Prostate gland (tissue), 2 donors: ENCODE measurements at regions not wholly inside any gene's neighbourhood (a gene's known extent, or its start where the extent isn't known, plus 50 kb on each side); places are given as distances from the start of the nearest gene placed in this dataset.

Experiments used
- DNase-seq: peaks from one replicate; pipeline ENCODE4 v3.0.0-alpha.2; 2019; ENCODE audit warnings: low spot score
- H3K27ac ChIP-seq, 2 donors: fragments of 200-600 bp; sonication (generic); 2 replicates each; pipeline ENCODE4 v1.5.1; 2017 to 2019
- H3K27me3 ChIP-seq: fragments of 200-600 bp; sonication (generic); replicated peaks from 2 replicates; pipeline ENCODE4 v1.5.1; 2019; ENCODE audit not compliant: insufficient read depth
- H3K36me3 ChIP-seq, 2 donors: fragments of 200-600 bp; sonication (generic); 1 replicate in 1 of 2; 2 replicates in 1 of 2; pipeline versions ENCODE4 v1.5.1 to v1.8.1; 2017 to 2019
- H3K4me1 ChIP-seq: fragments of 200-600 bp; sonication (generic); replicated peaks from 2 replicates; pipeline ENCODE4 v1.5.1; 2019
- H3K4me3 ChIP-seq, 2 donors: fragments of 200-600 bp; sonication (generic); 2 replicates each; pipeline ENCODE4 v1.5.1; 2017 to 2019
- H3K9me3 ChIP-seq: fragments of 200-600 bp; sonication (generic); 2 replicates; pipeline ENCODE4 v1.5.1; 2017
- CTCF ChIP-seq, 4 experiments: fragments of 200-600 bp in 2 of 4; fragments of 450-650 bp in 2 of 4; sonication (generic) in 2 of 4; IDR thresholded peaks; 1 replicate in 3 of 4; 2 replicates in 1 of 4; pipeline ENCODE4 v1.5.1; 2016 to 2019; ENCODE audit warnings: antibody characterized with exemption in 4 of 4, mild to moderate bottlenecking in 2 of 4, moderate library complexity in 2 of 4
- POLR2A ChIP-seq: fragments of 450-650 bp; IDR thresholded peaks from one replicate; pipeline ENCODE4 v1.6.1; 2016; ENCODE audit warnings: antibody characterized with exemption, mild to moderate bottlenecking
- POLR2AphosphoS5 ChIP-seq: sonication (generic); formaldehyde crosslinking; IDR thresholded peaks from one replicate; pipeline ENCODE4 v1.6.1; 2017; ENCODE audit warnings: antibody characterized with exemption
- WGBS: methylation state at CpG from one replicate; pipeline ENCODE4 v1.1.5; 2018; 5-methylcytosine and 5-hydroxymethylcytosine counted together
- intact Hi-C: fragments of 100-400 bp; cut with DNase I; formaldehyde crosslinking; loops from one replicate; pipeline ENCODE4 v1.14.2; 2022

GRCh38 chr10:91050371-91051034 is 129.6 kb upstream of the ANKRD1 start:
- no peak overlapping the region for H3K27ac ChIP-seq
- intact Hi-C loops, result no loop called here
- 96% methylated on average over 6 of the region's 6 CpGs for WGBS
- H3K9me3 ChIP-seq, result no peaks in the 10 kb centered on the region
- no peak for DNase-seq
- no peak overlapping the region for H3K4me3 ChIP-seq
- H3K4me1 ChIP-seq, result no peaks in the 10 kb centered on the region
- H3K27me3 ChIP-seq, result no peaks in the 10 kb centered on the region
- no peak for TF ChIP-seq POLR2A
- no peak for TF ChIP-seq POLR2AphosphoS5
- TF ChIP-seq CTCF (IDR thresholded peaks at IDR 0.05), result no peak
- H3K36me3 ChIP-seq, result no peaks in the 10 kb centered on the region

GRCh38 chr10:91051829-91052228 is 130.9 kb upstream of the ANKRD1 start:
- Histone ChIP-seq H3K27ac (no peak overlapping the region), H3K9me3 (no peaks in the 10 kb centered on the region), H3K4me1 (no peaks in the 10 kb centered on the region), H3K4me3 (no peak overlapping the region), H3K27me3 (no peaks in the 10 kb centered on the region), H3K36me3 (no peaks in the 10 kb centered on the region)
- 14% methylated on average over 3 of the region's 3 CpGs for WGBS
- intact Hi-C loops, result no loop called here
- peak; percentile 11 for DNase-seq
- no peak for TF ChIP-seq CTCF (IDR thresholded peaks at IDR 0.05)
- no peak for TF ChIP-seq POLR2AphosphoS5
- no peak for TF ChIP-seq POLR2A

GRCh38 chr10:91054325-91054724 is 133.4 kb upstream of the ANKRD1 start:
- 88% methylated on average over 2 of the region's 2 CpGs for WGBS
- H3K9me3 ChIP-seq, result no peaks in the 10 kb centered on the region
- no peaks in the 10 kb centered on the region for H3K4me1 ChIP-seq
- intact Hi-C loops, result no loop called here
- H3K36me3 ChIP-seq, result no peaks in the 10 kb centered on the region
- H3K27me3 ChIP-seq, result no peaks in the 10 kb centered on the region
- TF ChIP-seq POLR2AphosphoS5 (no peak), POLR2A (no peak), CTCF (IDR thresholded peaks at IDR 0.05) (no peak)
- no peak overlapping the region for H3K27ac ChIP-seq
- H3K4me3 ChIP-seq, result no peak overlapping the region
- no peak for DNase-seq

- H3K4me3 ChIP-seq, result no peak overlapping the region
- no peaks in the 10 kb centered on the region for H3K4me1 ChIP-seq
- no peaks in the 10 kb centered on the region for H3K36me3 ChIP-seq
- no peak for TF ChIP-seq POLR2AphosphoS5
- TF ChIP-seq POLR2A, result no peak
- intact Hi-C loops, result no loop called here
- no peaks in the 10 kb centered on the region for H3K9me3 ChIP-seq
- no peak overlapping the region for H3K27ac ChIP-seq
- no peaks in the 10 kb centered on the region for H3K27me3 ChIP-seq
- DNase-seq, result no peak
Observed at GRCh38 chr10:91061187-91061586, 140.3 kb upstream of the ANKRD1 start.

GRCh38 chr10:91061608-91062007 is 140.7 kb upstream of the ANKRD1 start:
- 59% methylated on average over 2 of the region's 2 CpGs for WGBS
- DNase-seq, result no peak
- Histone ChIP-seq H3K36me3 (no peaks in the 10 kb centered on the region), H3K9me3 (no peaks in the 10 kb centered on the region), H3K27ac (no peak overlapping the region), H3K4me1 (no peaks in the 10 kb centered on the region), H3K4me3 (no peak overlapping the region), H3K27me3 (no peaks in the 10 kb centered on the region)
- intact Hi-C loops, result no loop called here
- no peak for TF ChIP-seq CTCF (IDR thresholded peaks at IDR 0.05)
- no peak for TF ChIP-seq POLR2A
- TF ChIP-seq POLR2AphosphoS5, result no peak
